ENCODE measurements at regions not wholly inside any gene's neighbourhood (a gene's known extent, or its start where the extent isn't known, plus 50 kb on each side); places are given as distances from the start of the nearest gene placed in this dataset.

DNA sequence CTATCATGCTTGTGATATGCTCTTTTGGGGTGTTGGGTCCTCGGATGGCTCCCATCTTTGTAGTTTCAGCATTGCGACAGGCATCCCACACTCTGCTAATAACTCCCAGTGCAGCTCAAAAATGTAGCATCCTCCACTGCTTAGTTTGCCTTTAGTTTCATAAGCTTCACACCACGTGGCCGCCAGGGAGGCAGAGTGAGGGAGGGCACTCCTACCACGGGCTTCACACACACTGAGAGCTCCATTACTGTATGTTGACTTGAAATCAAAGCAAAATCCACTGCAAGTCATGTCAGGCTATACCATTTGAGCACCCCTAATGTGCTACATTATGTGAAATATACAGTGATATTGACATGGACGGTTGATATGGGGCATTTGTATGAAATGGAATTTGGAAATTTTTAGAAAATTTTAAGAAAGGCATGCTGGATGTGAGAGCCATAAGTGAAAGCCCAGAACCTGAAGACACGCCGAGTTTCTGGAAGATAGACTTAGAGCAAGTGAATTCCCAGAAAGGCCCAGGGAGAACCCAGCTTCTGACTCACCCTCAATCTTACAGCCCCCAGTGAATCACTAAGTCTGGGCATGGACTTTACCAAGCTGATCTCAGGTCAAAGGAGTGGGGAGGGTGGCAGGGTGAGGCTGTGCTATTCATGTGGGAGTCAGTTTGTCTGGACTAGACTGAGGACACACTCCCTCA, 94.1 kb downstream of the HSPH1 start:
- TF ChIP-seq, protein P1, sequence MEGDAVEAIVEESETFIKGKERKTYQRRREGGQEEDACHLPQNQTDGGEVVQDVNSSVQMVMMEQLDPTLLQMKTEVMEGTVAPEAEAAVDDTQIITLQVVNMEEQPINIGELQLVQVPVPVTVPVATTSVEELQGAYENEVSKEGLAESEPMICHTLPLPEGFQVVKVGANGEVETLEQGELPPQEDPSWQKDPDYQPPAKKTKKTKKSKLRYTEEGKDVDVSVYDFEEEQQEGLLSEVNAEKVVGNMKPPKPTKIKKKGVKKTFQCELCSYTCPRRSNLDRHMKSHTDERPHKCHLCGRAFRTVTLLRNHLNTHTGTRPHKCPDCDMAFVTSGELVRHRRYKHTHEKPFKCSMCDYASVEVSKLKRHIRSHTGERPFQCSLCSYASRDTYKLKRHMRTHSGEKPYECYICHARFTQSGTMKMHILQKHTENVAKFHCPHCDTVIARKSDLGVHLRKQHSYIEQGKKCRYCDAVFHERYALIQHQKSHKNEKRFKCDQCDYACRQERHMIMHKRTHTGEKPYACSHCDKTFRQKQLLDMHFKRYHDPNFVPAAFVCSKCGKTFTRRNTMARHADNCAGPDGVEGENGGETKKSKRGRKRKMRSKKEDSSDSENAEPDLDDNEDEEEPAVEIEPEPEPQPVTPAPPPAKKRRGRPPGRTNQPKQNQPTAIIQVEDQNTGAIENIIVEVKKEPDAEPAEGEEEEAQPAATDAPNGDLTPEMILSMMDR (IDR thresholded peaks at IDR 0.05), result no peak
- no peak for TF ChIP-seq POLR2A (IDR thresholded peaks at IDR 0.05)
